GM21390 (cell line): ENCODE measurements at regions not wholly inside any gene's neighbourhood (a gene's known extent, or its start where the extent isn't known, plus 50 kb on each side); places are given as distances from the start of the nearest gene placed in this dataset.

Experiments used
- ATAC-seq: cut with Tn5 transposase; IDR thresholded peaks from one replicate; pipeline ENCODE4 v1.9.1; 2021; ENCODE audit not compliant: unreplicated experiment

GRCh38 chr2:204453730-204454167 is 91.5 kb upstream of the PARD3B start:
- ATAC-seq, result no peak

GRCh38 chr2:204454672-204455380 is 90.4 kb upstream of the PARD3B start:
- no peak for ATAC-seq

- no peak for ATAC-seq
Measured at GRCh38 chr2:204468746-204469429, 76.4 kb upstream of the PARD3B start.

- ATAC-seq, result no peak
Measured at GRCh38 chr2:204470178-204470620, 75.1 kb upstream of the PARD3B start.

GRCh38 chr2:204470621-204471196 is 74.6 kb upstream of the PARD3B start:
- no peak for ATAC-seq

- ATAC-seq, result no peak
Measured at GRCh38 chr2:204472375-204472774, 72.9 kb upstream of the PARD3B start.

GRCh38 chr2:204473224-204473623 is 72.1 kb upstream of the PARD3B start:
- no peak for ATAC-seq

- ATAC-seq, result no peak
Measured at GRCh38 chr2:204475399-204475798, 69.9 kb upstream of the PARD3B start.

- no peak for ATAC-seq
Measured at GRCh38 chr2:204477358-204477950, 67.8 kb upstream of the PARD3B start.

- ATAC-seq, result no peak
Measured at GRCh38 chr2:204479557-204479956, 65.7 kb upstream of the PARD3B start.

GRCh38 chr2:204480676-204481075 is 64.6 kb upstream of the PARD3B start:
- ATAC-seq, result no peak

GRCh38 chr2:204483608-204484081 is 61.6 kb upstream of the PARD3B start:
- ATAC-seq, result no peak

- ATAC-seq, result no peak
Measured at GRCh38 chr2:204486321-204486720, 59.0 kb upstream of the PARD3B start.

GRCh38 chr2:204486805-204487204 is 58.5 kb upstream of the PARD3B start:
- ATAC-seq, result no peak

GRCh38 chr2:204487447-204488229 is 57.6 kb upstream of the PARD3B start:
- ATAC-seq, result no peak

GRCh38 chr2:204491528-204491927 is 53.7 kb upstream of the PARD3B start:
- ATAC-seq, result no peak

- ATAC-seq, result no peak
Measured at GRCh38 chr2:204492417-204492816, 52.9 kb upstream of the PARD3B start.

GRCh38 chr2:204494681-204495080 is 50.6 kb upstream of the PARD3B start:
- no peak for ATAC-seq

- no peak for ATAC-seq
Measured at GRCh38 chr2:204495381-204495780, 49.9 kb upstream of the PARD3B start.
